GM18861 (cell line): ENCODE measurements at regions not wholly inside any gene's neighbourhood (a gene's known extent, or its start where the extent isn't known, plus 50 kb on each side); places are given as distances from the start of the nearest gene placed in this dataset.

ENCODE experiments used
- ATAC-seq: cut with Tn5 transposase; IDR thresholded peaks from one replicate; pipeline ENCODE4 v1.9.1; 2021; ENCODE audit not compliant: unreplicated experiment

- ATAC-seq, result no peak
Observed at GRCh38 chr6:157755746-157756411, 67.2 kb upstream of the SNX9 start.

GRCh38 chr6:157756708-157757429 is 66.2 kb upstream of the SNX9 start:
- no peak for ATAC-seq

- ATAC-seq, result no peak
Observed at GRCh38 chr6:157757430-157758403, 65.3 kb upstream of the SNX9 start.

GRCh38 chr6:157758516-157759023 is 64.5 kb upstream of the SNX9 start:
- ATAC-seq, result no peak

GRCh38 chr6:157759028-157759427 is 64.0 kb upstream of the SNX9 start:
- ATAC-seq, result no peak

- ATAC-seq, result no peak
Observed at GRCh38 chr6:157760137-157760536, 62.9 kb upstream of the SNX9 start.

GRCh38 chr6:157760589-157761330 is 62.3 kb upstream of the SNX9 start:
- no peak for ATAC-seq

- peak; percentile 30 for ATAC-seq
Observed at GRCh38 chr6:157761331-157761921, 61.6 kb upstream of the SNX9 start.

GRCh38 chr6:157761926-157762325 is 61.1 kb upstream of the SNX9 start:
- no peak for ATAC-seq

GRCh38 chr6:157762636-157763035 is 60.4 kb upstream of the SNX9 start:
- no peak for ATAC-seq

GRCh38 chr6:157763129-157763903 is 59.7 kb upstream of the SNX9 start:
- no peak for ATAC-seq

GRCh38 chr6:157763904-157764177 is 59.2 kb upstream of the SNX9 start:
- ATAC-seq, result peak; percentile 19

GRCh38 chr6:157764178-157765068 is 58.6 kb upstream of the SNX9 start:
- ATAC-seq, result peak; percentile 47

- ATAC-seq, result no peak
Observed at GRCh38 chr6:157766901-157767774, 55.9 kb upstream of the SNX9 start.

- no peak for ATAC-seq
Observed at GRCh38 chr6:157767775-157768156, 55.3 kb upstream of the SNX9 start.

- ATAC-seq, result peak; percentile 24
Observed at GRCh38 chr6:157768304-157768703, 54.7 kb upstream of the SNX9 start.

GRCh38 chr6:157768863-157769551 is 54.0 kb upstream of the SNX9 start:
- ATAC-seq, result no peak
